ENCODE measurements at regions not wholly inside any gene's neighbourhood (a gene's known extent, or its start where the extent isn't known, plus 50 kb on each side); places are given as distances from the start of the nearest gene placed in this dataset.

- H3K4me1 ChIP-seq (ENCODE audit: control insufficient read depth in 1 of 2, insufficient read depth in 2 of 2, low read length in 2 of 2), result no peaks in the 10 kb centered on the region
- H3K9me3 Mint-ChIP-seq, result peaks cover 4 to 16% (median 10%) of the 10 kb centered on the region in 7 donors
- no peak for TF ChIP-seq CTCF (IDR thresholded peaks at IDR 0.05)
- no peaks in the 10 kb centered on the region for H3K4me1 Mint-ChIP-seq
- H4K20me1 ChIP-seq (ENCODE audit: insufficient read depth, low read length), result no peaks in the 10 kb centered on the region
- H3K27ac ChIP-seq (ENCODE audit: low read depth in 1 of 2, low read length in 2 of 2), result no peak overlapping the region
- no peak overlapping the region for H3K4me2 ChIP-seq (replicated peaks; ENCODE audit: extremely low read depth, low read length, poor library complexity, severe bottlenecking)
- H3K36me3 Mint-ChIP-seq, result no peaks in the 10 kb centered on the region
- H3K27me3 ChIP-seq (ENCODE audit: control insufficient read depth in 2 of 2, insufficient read depth in 2 of 2, low read length in 2 of 2), result no peaks in the 10 kb centered on the region
- no peak overlapping the region for H3K9ac ChIP-seq (ENCODE audit: insufficient read depth, low read length, poor library complexity, severe bottlenecking)
- WGBS (ENCODE audit: insufficient coverage), result 86% methylated on average over 5 of the region's 8 CpGs
- H3K79me2 ChIP-seq (ENCODE audit: insufficient read depth, low read length), result no peaks in the 10 kb centered on the region
- no peak overlapping the region for H3K4me3 ChIP-seq (replicated peaks in 1 of 3; ENCODE audit: low read depth in 2 of 3, low read length in 3 of 3)
- no peak overlapping the region for H3K4me3 Mint-ChIP-seq
- H3K27ac Mint-ChIP-seq, result no peak overlapping the region
- H3K36me3 ChIP-seq (replicated peaks in 1 of 2; ENCODE audit: control insufficient read depth in 1 of 2, insufficient read depth in 2 of 2, low read length in 2 of 2), result no peaks in the 10 kb centered on the region
- DNase-seq, result no peak
- H3K9me3 ChIP-seq (replicated peaks in 1 of 2; ENCODE audit: control insufficient read depth in 1 of 2, insufficient read depth in 1 of 2, low read length in 2 of 2), result peaks cover 19 to 29% of the 10 kb centered on the region in 2 donors
- H2AFZ ChIP-seq (ENCODE audit: insufficient read depth, low read depth, low read length, poor library complexity, severe bottlenecking), result no peak overlapping the region
- intact Hi-C loops (cut with micrococcal nuclease), result no loop called here
- no peaks in the 10 kb centered on the region for H3K27me3 Mint-ChIP-seq (ENCODE audit: low read depth in 3 of 3)
These were observed 708.4 kb downstream of the POM121L12 start for GRCh38 chr7:53743697-53744402.

DNA sequence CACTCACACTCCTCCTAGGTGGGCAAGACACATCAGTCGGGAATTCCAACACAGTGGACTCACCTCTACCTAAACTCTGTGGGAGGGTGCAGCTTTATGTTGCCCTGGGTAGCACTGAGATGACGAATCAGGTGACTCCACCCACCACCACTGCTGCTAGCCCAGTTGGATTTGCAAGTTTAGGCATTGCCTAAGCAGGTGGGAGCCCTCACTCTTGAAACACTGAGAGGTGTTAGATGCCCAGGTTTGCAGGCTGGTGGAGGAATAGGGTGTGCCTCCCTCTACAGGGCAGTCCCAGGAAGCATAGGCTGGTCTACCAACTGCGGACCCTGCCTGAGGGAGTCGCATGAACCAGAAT is 708.9 kb downstream of the POM121L12 start:
- Histone ChIP-seq H3K4me1 (ENCODE audit: control insufficient read depth in 1 of 2, insufficient read depth in 2 of 2, low read length in 2 of 2) (no peaks in the 10 kb centered on the region), H3K27me3 (ENCODE audit: control insufficient read depth in 2 of 2, insufficient read depth in 2 of 2, low read length in 2 of 2) (no peaks in the 10 kb centered on the region), H3K36me3 (replicated peaks in 1 of 2; ENCODE audit: control insufficient read depth in 1 of 2, insufficient read depth in 2 of 2, low read length in 2 of 2) (no peaks in the 10 kb centered on the region), H2AFZ (ENCODE audit: insufficient read depth, low read depth, low read length, poor library complexity, severe bottlenecking) (no peak overlapping the region), H3K79me2 (ENCODE audit: insufficient read depth, low read length) (no peaks in the 10 kb centered on the region), H3K9me3 (replicated peaks in 1 of 2; ENCODE audit: control insufficient read depth in 1 of 2, insufficient read depth in 1 of 2, low read length in 2 of 2) (peaks cover 19 to 25% of the 10 kb centered on the region in 2 donors), H3K4me3 (replicated peaks in 1 of 3; ENCODE audit: low read depth in 2 of 3, low read length in 3 of 3) (no peak overlapping the region), H4K20me1 (ENCODE audit: insufficient read depth, low read length) (no peaks in the 10 kb centered on the region), H3K4me2 (replicated peaks; ENCODE audit: extremely low read depth, low read length, poor library complexity, severe bottlenecking) (no peak overlapping the region), H3K9ac (ENCODE audit: insufficient read depth, low read length, poor library complexity, severe bottlenecking) (no peak overlapping the region), H3K27ac (ENCODE audit: low read depth in 1 of 2, low read length in 2 of 2) (no peak overlapping the region)
- no CpG with 5 or more reads among the region's 4 CpGs for WGBS (ENCODE audit: insufficient coverage)
- H3K9me3 Mint-ChIP-seq, result peaks cover 4 to 16% (median 10%) of the 10 kb centered on the region in 7 donors
- no peaks in the 10 kb centered on the region for H3K27me3 Mint-ChIP-seq (ENCODE audit: low read depth in 3 of 3)
- intact Hi-C loops (cut with micrococcal nuclease), result no loop called here
- no peaks in the 10 kb centered on the region for H3K4me1 Mint-ChIP-seq
- H3K4me3 Mint-ChIP-seq, result no peak overlapping the region
- TF ChIP-seq CTCF (IDR thresholded peaks at IDR 0.05), result no peak
- no peak for DNase-seq
- no peak overlapping the region for H3K27ac Mint-ChIP-seq
- H3K36me3 Mint-ChIP-seq, result no peaks in the 10 kb centered on the region

Data from CD14-positive monocyte (primary cell).